HCT116 (cell line): ENCODE measurements at regions not wholly inside any gene's neighbourhood (a gene's known extent, or its start where the extent isn't known, plus 50 kb on each side); places are given as distances from the start of the nearest gene placed in this dataset.

ENCODE experiments used
- ATAC-seq: fragments of 200-7000 bp; cut with Tn5 transposase; 2 replicates; pipeline ENCODE4 v1.9.1; 2020; ENCODE audit warnings: mild to moderate bottlenecking, moderate library complexity
- BruUV-seq: library from RNA; stranded (reverse); fragments of 400-500 nt; replicated peaks from 2 replicates; lab custom pipeline; 2021; lab: Mats Ljungman, UMichigan
- CTCF ChIA-PET: fragments of 300-600 bp; sonication (Branson Sonifier 250); formaldehyde crosslinking; loops from one replicate; lab custom pipeline; 2021; ENCODE audit warnings: antibody characterized with exemption; lab: Charles Lee
- POLR2A ChIA-PET: fragments of 300-600, 350-600 bp; sonication (Branson Sonifier 250); formaldehyde crosslinking; loops from one replicate; lab custom pipeline; 2021; ENCODE audit warnings: antibody characterized with exemption; lab: Charles Lee
- RAD21 ChIA-PET, 2 experiments: fragments of 300-600 bp; sonication (Branson Sonifier 250); formaldehyde crosslinking; loops; one replicate each; lab custom pipeline; 2023; ENCODE audit warnings: low total read pairs in 2 of 2; ENCODE audit not compliant: uncharacterized antibody in 2 of 2, unreplicated experiment in 2 of 2, low non-redundant PET in 1 of 2; lab: Charles Lee
- DNase-seq: peaks from one replicate; pipeline ENCODE4 v3.0.0-alpha.2; 2010; ENCODE audit warnings: low read depth, low spot score
- H2AFZ ChIP-seq: fragments of 200-600 bp; shearing (Covaris generic), sonication (generic); 2 replicates; pipeline ENCODE4 v1.6.1; 2017; ENCODE audit warnings: low read depth, mixed run types, mixed read lengths, antibody characterized with exemption, low read length; ENCODE audit not compliant: poor library complexity, severe bottlenecking
- H3K27ac ChIP-seq: 2 replicates; pipeline ENCODE4 v1.5.1; 2012; ENCODE audit warnings: low read depth, low read length
- H3K27me3 ChIP-seq: fragments of 200-600 bp; sonication (generic); 2 replicates; pipeline ENCODE4 v1.6.1; 2016; ENCODE audit warnings: mixed run types, low read length, mixed read lengths; ENCODE audit not compliant: insufficient read depth
- H3K36me3 ChIP-seq, 2 experiments: fragments of 200-500 bp in 1 of 2; fragments of 200-600 bp in 1 of 2; sonication (Bioruptor generic) in 1 of 2; sonication (generic) in 1 of 2; 2 replicates each; pipeline versions ENCODE4 v1.5.1 to v1.6.1; 2014 to 2016; ENCODE audit warnings: low read length in 2 of 2, inconsistent platforms in 1 of 2, mixed read lengths in 1 of 2, mixed run types in 1 of 2; ENCODE audit not compliant: insufficient read depth in 2 of 2, control insufficient read depth in 1 of 2
- H3K4me1 ChIP-seq, 2 experiments: fragments of 200-600 bp in 1 of 2; sonication (generic) in 1 of 2; 2 replicates each; pipeline versions ENCODE4 v1.5.1 to v1.6.1; 2012 to 2017; ENCODE audit warnings: low read length in 2 of 2, inconsistent platforms in 1 of 2, mild to moderate bottlenecking in 1 of 2, mixed read lengths in 1 of 2, mixed run types in 1 of 2, moderate library complexity in 1 of 2; ENCODE audit not compliant: insufficient read depth in 2 of 2, control insufficient read depth in 1 of 2
- H3K4me2 ChIP-seq: fragments of 200-600 bp; sonication (generic); 2 replicates; pipeline ENCODE4 v1.6.1; 2017; ENCODE audit warnings: mixed run types, low read length, mixed read lengths
- H3K4me3 ChIP-seq, 2 experiments: fragments of 200-600 bp in 1 of 2; sonication (generic) in 1 of 2; replicated peaks in 1 of 2; 2 replicates each; pipeline ENCODE4 v1.5.1; 2011 to 2016; ENCODE audit warnings: low read length in 2 of 2, control low read depth in 1 of 2, low read depth in 1 of 2, mild to moderate bottlenecking in 1 of 2, mixed read lengths in 1 of 2, mixed run types in 1 of 2
- H3K79me2 ChIP-seq: fragments of 200-600 bp; sonication (generic); 2 replicates; pipeline ENCODE4 v1.6.1; 2017; ENCODE audit warnings: mild to moderate bottlenecking, mixed run types, low read length, moderate library complexity, mixed read lengths; ENCODE audit not compliant: insufficient read depth
- H3K9ac ChIP-seq: fragments of 200-600 bp; sonication (generic); 2 replicates; pipeline ENCODE4 v1.6.1; 2016; ENCODE audit warnings: low read length, mixed read lengths
- H3K9me2 ChIP-seq: fragments of 200-600 bp; sonication (generic), shearing (Covaris generic); 2 replicates; pipeline ENCODE4 v1.6.1; 2017; ENCODE audit warnings: mixed run types, mild to moderate bottlenecking, moderate library complexity; ENCODE audit not compliant: insufficient read depth
- H3K9me3 ChIP-seq, 2 experiments: fragments of 200-500 bp in 1 of 2; fragments of 200-600 bp in 1 of 2; sonication (Bioruptor generic) in 1 of 2; sonication (generic) in 1 of 2; 2 replicates each; pipeline ENCODE4 v1.6.1; 2014 to 2017; ENCODE audit warnings: low read length in 2 of 2, mixed read lengths in 2 of 2, inconsistent platforms in 1 of 2, low read depth in 1 of 2, mild to moderate bottlenecking in 1 of 2, mixed run types in 1 of 2, moderate library complexity in 1 of 2; ENCODE audit not compliant: control insufficient read depth in 1 of 2, insufficient read depth in 1 of 2
- H4K20me1 ChIP-seq: fragments of 200-600 bp; sonication (generic), shearing (Covaris generic); 2 replicates; pipeline ENCODE4 v1.6.1; 2017; ENCODE audit warnings: mixed run types, mild to moderate bottlenecking, moderate library complexity; ENCODE audit not compliant: insufficient read depth
- CBX3 ChIP-seq: IDR thresholded peaks from 2 replicates; pipeline ENCODE4 v1.6.1; 2012; ENCODE audit warnings: low read depth
- EGR1 ChIP-seq: IDR thresholded peaks from 2 replicates; pipeline ENCODE4 v1.6.1; 2012; ENCODE audit warnings: low read depth
- JUND ChIP-seq: IDR thresholded peaks from 2 replicates; pipeline ENCODE4 v1.6.1; 2012
- POLR2AphosphoS5 ChIP-seq: IDR thresholded peaks from 2 replicates; pipeline ENCODE4 v1.6.1; 2011; ENCODE audit warnings: mild to moderate bottlenecking, low read depth, low read length, moderate library complexity
- RAD21 ChIP-seq: IDR thresholded peaks from 2 replicates; pipeline ENCODE4 v1.6.1; 2012; ENCODE audit warnings: low read depth, mild to moderate bottlenecking
- REST ChIP-seq: IDR thresholded peaks from 2 replicates; pipeline ENCODE4 v1.6.1; 2012; ENCODE audit warnings: low read depth
- SIN3A ChIP-seq: IDR thresholded peaks from 2 replicates; pipeline ENCODE4 v1.6.1; 2012; ENCODE audit warnings: low read depth
- SRF ChIP-seq: IDR thresholded peaks from 2 replicates; pipeline ENCODE4 v1.6.1; 2012; ENCODE audit warnings: low read depth
- ZNF274 ChIP-seq: fragments of 200-500 bp; sonication (Bioruptor generic); IDR thresholded peaks from 2 replicates; pipeline ENCODE4 v1.6.1; 2014; ENCODE audit warnings: mild to moderate bottlenecking, low read depth, low read length, inconsistent platforms
- intact Hi-C: fragments of 100-400 bp; cut with micrococcal nuclease; formaldehyde crosslinking; loops from 2 replicates; pipeline ENCODE4 v1.10.0; 2022
- TF ChIP-seq, protein P1 (sequence below): IDR thresholded peaks from 2 replicates; pipeline ENCODE4 v1.6.1; 2012

DNA sequence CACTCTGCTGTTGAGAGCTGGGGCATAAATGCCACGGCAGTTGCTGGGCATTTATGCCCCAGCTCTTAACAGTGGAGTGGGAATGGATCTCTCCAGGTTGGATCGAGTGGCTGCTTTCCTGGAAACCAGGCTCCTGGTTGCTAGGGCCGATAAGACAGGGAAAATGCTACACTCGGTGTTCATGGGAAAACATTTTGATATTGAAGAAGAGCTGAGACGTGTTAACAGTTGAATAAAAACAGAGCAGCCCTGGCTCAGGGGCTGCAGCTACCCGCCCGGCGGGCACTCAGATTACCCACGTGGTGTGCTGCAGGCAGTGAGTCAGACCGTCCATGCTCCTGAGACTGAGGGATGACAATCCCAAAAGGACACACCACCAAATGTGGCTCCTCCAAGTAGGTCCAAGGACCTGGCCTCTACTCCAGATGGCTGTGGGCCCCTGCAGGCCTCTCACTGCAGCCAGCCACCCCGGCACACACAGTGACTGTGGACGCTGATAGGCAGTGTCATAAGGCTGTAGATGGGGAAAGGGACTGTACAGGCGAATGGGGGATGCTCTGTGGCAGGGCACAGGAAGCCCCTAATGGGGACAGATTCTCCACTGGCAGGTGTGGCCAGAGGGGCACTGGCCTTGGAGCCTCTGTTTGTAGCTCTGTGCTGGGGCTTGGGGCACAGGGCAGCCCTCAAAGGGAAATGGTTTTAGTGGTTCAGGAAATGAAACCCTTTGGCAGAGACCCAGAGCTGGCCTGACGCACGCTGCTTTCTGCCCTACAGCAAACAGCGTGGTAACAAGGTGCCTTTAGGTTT is 237.8 kb downstream of the LY86 start:
- POLR2A ChIA-PET: interaction anchor here (1.0 to 3.1 kb wide), 4 partner anchors 13 to 31 kb away, joined by 3 to 20 read pairs (median 8); no protein-coding TSS in a partner anchor
- DNase-seq (no peak), ATAC-seq (peak; percentile 74)
- H3K9me2 ChIP-seq: no peaks in the 10 kb centered on the region
- no peaks in the 10 kb centered on the region for H4K20me1 ChIP-seq
- no peaks in the 10 kb centered on the region for H3K79me2 ChIP-seq
- peak overlapping the region; percentile 69 for H3K27ac ChIP-seq
- no peaks in the 10 kb centered on the region for H3K9me3 ChIP-seq
- H3K4me2 ChIP-seq: peak overlapping the region; percentile 73
- no peaks in the 10 kb centered on the region for H3K27me3 ChIP-seq
- H2AFZ ChIP-seq: peak overlapping the region; percentile 46
- H3K36me3 ChIP-seq: no peaks in the 10 kb centered on the region
- H3K4me3 ChIP-seq: peak overlapping the region in 1 of 2 experiments; percentile 22; a peak in 2 of 4 replicates
- peak overlapping the region; percentile 59 for H3K9ac ChIP-seq
- intact Hi-C loops: no loop called here
- CTCF ChIA-PET: interaction anchor here (1.2 kb wide), 1 partner anchor 55 kb away, joined by 3 read pairs; no protein-coding TSS in a partner anchor
- TF ChIP-seq RAD21 (no peak), POLR2AphosphoS5 (peak; percentile 66)
- RAD21 ChIA-PET: interaction anchor here in 1 of 2 experiments (1.5 kb wide), 1 partner anchor 36 kb away, joined by 3 read pairs; no protein-coding TSS in a partner anchor
- peaks cover 44 to 57% of the 10 kb centered on the region in 2 experiments for H3K4me1 ChIP-seq
- no TSS peak for BruUV-seq

GRCh38 chr6:6826961-6827360 is 238.4 kb downstream of the LY86 start:
- Histone ChIP-seq H3K4me2 (peak overlapping the region; percentile 73), H3K36me3 (no peaks in the 10 kb centered on the region), H2AFZ (peak overlapping the region; percentile 46), H3K27ac (peak overlapping the region; percentile 69), H3K9me3 (no peaks in the 10 kb centered on the region), H3K4me3 (no peak overlapping the region; a peak in 1 of 4 replicates), H3K9ac (peak overlapping the region; percentile 59), H3K4me1 (peaks cover 40 to 53% of the 10 kb centered on the region in 2 experiments), H3K27me3 (no peaks in the 10 kb centered on the region), H3K9me2 (no peaks in the 10 kb centered on the region), H4K20me1 (no peaks in the 10 kb centered on the region)
- intact Hi-C loops: no loop called here
- no TSS peak for BruUV-seq
- ChIA-PET CTCF (interaction anchor here (1.2 kb wide), 1 partner anchor 54 kb away, joined by 3 read pairs; no protein-coding TSS in a partner anchor), POLR2A (interaction anchor here (1.0 to 3.1 kb wide), 3 partner anchors 14 to 30 kb away, joined by 3 to 20 read pairs (median 3); no protein-coding TSS in a partner anchor), RAD21 (no interaction called here)
- ATAC-seq: no peak
- TF ChIP-seq EGR1: no peak
- TF ChIP-seq SRF: no peak
- TF ChIP-seq SIN3A: no peak
- TF ChIP-seq CBX3: no peak
- TF ChIP-seq ZNF274: no peak
- TF ChIP-seq, protein P1, sequence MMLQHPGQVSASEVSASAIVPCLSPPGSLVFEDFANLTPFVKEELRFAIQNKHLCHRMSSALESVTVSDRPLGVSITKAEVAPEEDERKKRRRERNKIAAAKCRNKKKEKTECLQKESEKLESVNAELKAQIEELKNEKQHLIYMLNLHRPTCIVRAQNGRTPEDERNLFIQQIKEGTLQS: no peak
- TF ChIP-seq REST: no peak
- no peak for TF ChIP-seq JUND
- TF ChIP-seq, all 23 proteins: peak for 0
- H3K79me2 ChIP-seq: no peaks in the 10 kb centered on the region
- no peak for DNase-seq
